Calu3 (cell line): ENCODE measurements at regions not wholly inside any gene's neighbourhood (a gene's known extent, or its start where the extent isn't known, plus 50 kb on each side); places are given as distances from the start of the nearest gene placed in this dataset.

Experiments
- BruUV-seq: library from RNA; stranded (reverse); fragments of 400-500 nt; replicated peaks from 2 replicates; lab custom pipeline; 2021; lab: Mats Ljungman, UMichigan
- CTCF ChIA-PET: fragments of 300-600 bp; sonication (Branson Sonifier 250); formaldehyde crosslinking; loops from one replicate; lab custom pipeline; 2022; ENCODE audit warnings: antibody characterized with exemption; lab: Charles Lee
- DNase-seq: peaks from one replicate; pipeline ENCODE4 v3.0.0; 2022
- H3K27ac Mint-ChIP-seq: one replicate; pipeline ENCODE4 v1.8.0; 2022; ENCODE audit warnings: mixed read lengths; ENCODE audit not compliant: unreplicated experiment
- H3K27me3 Mint-ChIP-seq: one replicate; pipeline ENCODE4 v1.8.0; 2022; ENCODE audit warnings: mixed read lengths; ENCODE audit not compliant: unreplicated experiment
- H3K36me3 Mint-ChIP-seq: one replicate; pipeline ENCODE4 v1.8.0; 2022; ENCODE audit warnings: mild to moderate bottlenecking, moderate library complexity, mixed read lengths; ENCODE audit not compliant: insufficient read depth, unreplicated experiment
- H3K4me1 Mint-ChIP-seq: one replicate; pipeline ENCODE4 v1.8.0; 2022; ENCODE audit warnings: mild to moderate bottlenecking, low read depth, mixed read lengths; ENCODE audit not compliant: unreplicated experiment
- H3K4me3 Mint-ChIP-seq: one replicate; pipeline ENCODE4 v1.8.0; 2022; ENCODE audit warnings: mild to moderate bottlenecking, low read depth, moderate library complexity, mixed read lengths; ENCODE audit not compliant: unreplicated experiment
- H3K9me3 Mint-ChIP-seq: one replicate; pipeline ENCODE4 v1.8.0; 2022; ENCODE audit warnings: low read depth, mixed read lengths; ENCODE audit not compliant: unreplicated experiment
- intact Hi-C: fragments of 100-400 bp; cut with micrococcal nuclease; formaldehyde crosslinking; loops from one replicate; pipeline ENCODE4 v1.10.0; 2022; ENCODE audit not compliant: unreplicated experiment
- TF ChIP-seq, protein P1 (sequence below): fragments of 200-600 bp; IDR thresholded peaks from one replicate; pipeline ENCODE4 v1.8.0; 2022; ENCODE audit warnings: antibody characterized with exemption; ENCODE audit not compliant: unreplicated experiment

DNA sequence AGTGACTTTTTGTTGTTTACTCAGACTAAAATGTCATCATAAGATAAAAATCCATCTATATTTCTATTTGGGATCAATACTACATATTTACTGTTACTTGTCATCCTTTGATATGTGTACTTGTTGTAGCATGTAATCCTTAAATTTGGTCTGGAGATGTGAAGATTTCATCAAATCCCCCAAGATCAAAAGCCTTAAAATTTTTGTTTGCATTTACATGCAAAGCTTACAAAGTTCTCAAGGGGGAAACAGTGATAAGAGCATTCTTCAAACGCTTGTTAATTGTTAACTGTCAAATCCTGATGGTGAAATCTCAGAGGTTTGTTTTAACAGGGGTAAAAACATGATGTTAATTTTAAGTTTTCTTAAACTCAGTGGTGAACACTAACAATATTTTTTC is 84.9 kb upstream of the SKAP2 start:
- CTCF ChIA-PET = interaction anchor here (1.1 to 1.6 kb wide), 3 partner anchors 11 to 185 kb away, joined by 4 read pairs; no protein-coding TSS in a partner anchor
- H3K9me3 Mint-ChIP-seq = no peaks in the 10 kb centered on the region
- H3K27ac Mint-ChIP-seq = no peak overlapping the region
- H3K27me3 Mint-ChIP-seq = no peaks in the 10 kb centered on the region
- H3K4me3 Mint-ChIP-seq = no peak overlapping the region
- intact Hi-C loops = no loop called here
- H3K4me1 Mint-ChIP-seq = peaks cover 16% of the 10 kb centered on the region
- no TSS peak for BruUV-seq
- H3K36me3 Mint-ChIP-seq = no peaks in the 10 kb centered on the region
- TF ChIP-seq, protein P1, sequence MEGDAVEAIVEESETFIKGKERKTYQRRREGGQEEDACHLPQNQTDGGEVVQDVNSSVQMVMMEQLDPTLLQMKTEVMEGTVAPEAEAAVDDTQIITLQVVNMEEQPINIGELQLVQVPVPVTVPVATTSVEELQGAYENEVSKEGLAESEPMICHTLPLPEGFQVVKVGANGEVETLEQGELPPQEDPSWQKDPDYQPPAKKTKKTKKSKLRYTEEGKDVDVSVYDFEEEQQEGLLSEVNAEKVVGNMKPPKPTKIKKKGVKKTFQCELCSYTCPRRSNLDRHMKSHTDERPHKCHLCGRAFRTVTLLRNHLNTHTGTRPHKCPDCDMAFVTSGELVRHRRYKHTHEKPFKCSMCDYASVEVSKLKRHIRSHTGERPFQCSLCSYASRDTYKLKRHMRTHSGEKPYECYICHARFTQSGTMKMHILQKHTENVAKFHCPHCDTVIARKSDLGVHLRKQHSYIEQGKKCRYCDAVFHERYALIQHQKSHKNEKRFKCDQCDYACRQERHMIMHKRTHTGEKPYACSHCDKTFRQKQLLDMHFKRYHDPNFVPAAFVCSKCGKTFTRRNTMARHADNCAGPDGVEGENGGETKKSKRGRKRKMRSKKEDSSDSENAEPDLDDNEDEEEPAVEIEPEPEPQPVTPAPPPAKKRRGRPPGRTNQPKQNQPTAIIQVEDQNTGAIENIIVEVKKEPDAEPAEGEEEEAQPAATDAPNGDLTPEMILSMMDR = no peak
- DNase-seq = no peak

DNA sequence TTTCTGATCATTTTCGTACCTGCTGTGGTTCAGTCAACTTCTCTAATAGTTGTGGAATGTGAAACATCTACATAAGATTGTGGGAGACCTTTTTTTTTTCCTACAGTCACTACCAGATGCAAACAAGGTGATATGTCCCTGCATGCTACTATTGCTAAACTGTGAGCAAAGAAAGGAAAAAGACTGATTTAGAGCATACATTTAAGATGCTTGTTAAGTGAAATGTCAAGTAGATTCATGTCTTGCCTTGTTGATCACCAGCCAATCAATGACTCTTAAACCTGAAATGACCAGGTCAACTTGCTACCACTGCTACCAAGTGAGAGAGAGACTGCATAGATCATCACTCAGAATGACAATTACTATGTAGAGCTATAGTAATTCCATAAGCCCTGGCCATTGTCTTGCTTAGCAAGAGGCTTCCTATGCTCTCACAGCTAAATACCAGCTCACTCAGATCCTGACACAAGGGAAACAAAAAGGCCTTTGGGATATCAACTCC is 84.3 kb upstream of the SKAP2 start:
- Mint-ChIP-seq H3K4me3 (no peak overlapping the region), H3K27ac (no peak overlapping the region), H3K4me1 (peaks cover 16% of the 10 kb centered on the region), H3K9me3 (no peaks in the 10 kb centered on the region), H3K27me3 (no peaks in the 10 kb centered on the region), H3K36me3 (no peaks in the 10 kb centered on the region)
- no TSS peak for BruUV-seq
- no peak for DNase-seq
- CTCF ChIA-PET = interaction anchor here (1.1 to 1.6 kb wide), 3 partner anchors 11 to 186 kb away, joined by 4 read pairs; no protein-coding TSS in a partner anchor
- intact Hi-C loops = no loop called here
- TF ChIP-seq, protein P1 = no peak

DNA sequence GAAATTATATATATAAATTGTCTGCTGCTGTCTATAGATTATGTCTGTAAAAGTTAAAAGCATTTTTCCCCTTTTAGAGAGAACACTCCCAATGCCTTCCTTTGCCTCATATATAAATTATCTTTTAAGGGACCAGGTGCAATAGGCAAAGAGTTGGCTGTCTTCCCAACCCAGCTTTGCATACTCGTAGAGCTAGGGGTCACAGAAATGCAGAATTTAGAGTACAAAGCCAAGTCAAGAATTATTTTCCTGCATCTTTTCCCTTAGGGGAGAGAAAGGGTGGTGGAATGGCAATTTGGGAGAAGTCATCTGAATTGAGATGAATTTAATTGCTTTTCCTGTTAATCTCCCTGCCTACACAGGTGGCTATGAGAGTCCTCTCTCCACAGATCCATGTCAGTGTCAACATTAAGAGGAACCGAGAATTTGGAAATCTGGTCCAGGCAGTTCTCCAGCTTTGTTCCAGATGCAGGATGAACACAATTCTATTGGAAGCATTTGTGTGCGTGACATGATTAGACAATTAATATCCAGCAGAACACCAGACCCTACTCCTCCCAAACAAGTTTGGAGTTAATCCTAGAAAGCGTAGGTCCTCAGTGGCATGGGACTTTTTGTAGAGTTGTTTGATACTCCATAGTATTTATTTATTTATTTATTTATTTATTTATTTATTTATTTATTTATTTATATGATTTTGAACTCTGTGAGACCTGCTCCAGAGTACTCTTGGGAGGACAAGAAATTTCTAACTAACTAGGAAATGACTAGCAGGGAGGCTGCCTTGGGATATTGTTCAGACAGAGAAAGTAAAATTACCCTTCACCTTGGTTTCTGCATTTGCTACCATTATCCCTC is 80.3 kb upstream of the SKAP2 start:
- TF ChIP-seq, protein P1 = no peak
- H3K4me3 Mint-ChIP-seq = no peak overlapping the region
- no peaks in the 10 kb centered on the region for H3K27me3 Mint-ChIP-seq
- no peaks in the 10 kb centered on the region for H3K9me3 Mint-ChIP-seq
- H3K36me3 Mint-ChIP-seq = no peaks in the 10 kb centered on the region
- H3K4me1 Mint-ChIP-seq = peaks cover 16% of the 10 kb centered on the region
- CTCF ChIA-PET = no interaction called here
- no TSS peak for BruUV-seq
- DNase-seq = no peak
- H3K27ac Mint-ChIP-seq = no peak overlapping the region
- intact Hi-C loops = no loop called here

DNA sequence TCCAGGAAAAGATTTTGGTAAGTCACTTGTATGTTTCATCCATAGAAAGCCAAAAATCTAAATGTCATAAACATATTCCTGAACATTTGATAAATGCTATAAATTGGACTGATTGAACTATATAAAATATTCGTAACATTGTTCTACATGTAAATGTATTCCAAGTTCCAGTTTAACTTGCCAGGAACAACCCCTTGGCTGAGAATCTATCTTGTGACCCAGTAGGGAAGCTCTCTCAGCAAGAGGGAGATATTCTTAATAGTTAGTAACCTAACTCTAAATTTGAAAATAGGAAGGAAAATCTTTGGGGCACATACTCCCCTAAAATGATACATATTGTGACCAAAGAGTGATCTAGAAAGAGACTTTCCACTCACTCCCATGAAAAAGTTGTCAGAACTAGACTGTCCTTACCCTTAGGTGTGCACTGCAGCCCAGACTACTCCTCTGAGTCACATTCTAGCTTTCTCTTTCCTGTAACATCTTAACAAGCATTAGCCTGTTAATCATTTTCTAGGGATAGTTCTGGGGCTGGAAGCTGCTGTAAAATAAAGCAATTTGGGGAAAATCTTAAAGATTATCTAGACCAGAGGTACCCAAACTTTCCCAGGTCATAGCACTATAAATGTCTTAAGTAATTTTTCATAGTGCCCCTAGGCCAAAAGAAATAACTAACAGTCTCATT is 73.7 kb upstream of the SKAP2 start:
- no peaks in the 10 kb centered on the region for H3K36me3 Mint-ChIP-seq
- intact Hi-C loops = no loop called here
- H3K4me1 Mint-ChIP-seq = peaks cover 10% of the 10 kb centered on the region
- no peak overlapping the region for H3K4me3 Mint-ChIP-seq
- TF ChIP-seq, protein P1 = no peak
- CTCF ChIA-PET = interaction anchor here (0.6 to 1.2 kb wide), 5 partner anchors 11 to 123 kb away, joined by 3 to 11 read pairs (median 4); no protein-coding TSS in a partner anchor
- H3K27ac Mint-ChIP-seq = no peak overlapping the region
- no TSS peak for BruUV-seq
- peak; percentile 26 for DNase-seq
- no peaks in the 10 kb centered on the region for H3K9me3 Mint-ChIP-seq
- H3K27me3 Mint-ChIP-seq = no peaks in the 10 kb centered on the region
